Mammary epithelial cell (primary cell): ENCODE measurements at regions not wholly inside any gene's neighbourhood (a gene's known extent, or its start where the extent isn't known, plus 50 kb on each side); places are given as distances from the start of the nearest gene placed in this dataset.

Experiments
- EZH2 ChIP-seq: IDR thresholded peaks from 2 replicates; pipeline ENCODE4 v1.6.1; 2012; ENCODE audit warnings: low read length, inconsistent platforms, borderline replicate concordance
- TF ChIP-seq, protein P1 (sequence below), 2 donors: IDR thresholded peaks in 1 of 2; conservative IDR thresholded peaks in 1 of 2; 2 replicates each; pipeline ENCODE4 v1.5.1; 2011 to 2012; ENCODE audit warnings: inconsistent platforms in 2 of 2, low read length in 2 of 2, mild to moderate bottlenecking in 2 of 2, control low read depth in 1 of 2, low read depth in 1 of 2; ENCODE audit not compliant: insufficient read depth in 1 of 2; ENCODE audit errors: extremely low read depth in 1 of 2

DNA sequence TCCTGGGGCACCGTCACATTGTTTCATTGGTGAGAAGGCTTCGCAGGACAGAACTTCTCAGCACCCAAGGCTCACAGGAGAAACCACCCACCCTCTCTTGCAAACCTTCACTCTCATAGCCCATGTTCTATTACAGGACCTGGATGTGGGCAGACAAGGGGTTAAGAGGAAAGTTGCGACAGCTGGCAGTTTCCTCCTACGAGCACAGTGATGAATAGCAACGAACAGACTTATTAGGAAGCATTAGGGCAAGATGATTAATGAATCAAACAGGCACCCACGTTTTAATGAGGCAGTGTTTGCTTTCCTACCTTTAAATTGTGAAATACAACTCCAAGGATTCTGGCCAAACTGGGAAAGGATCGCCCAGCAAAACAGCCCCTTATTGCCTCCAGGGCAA, 339.3 kb downstream of the DRD1 start:
- TF ChIP-seq, protein P1, sequence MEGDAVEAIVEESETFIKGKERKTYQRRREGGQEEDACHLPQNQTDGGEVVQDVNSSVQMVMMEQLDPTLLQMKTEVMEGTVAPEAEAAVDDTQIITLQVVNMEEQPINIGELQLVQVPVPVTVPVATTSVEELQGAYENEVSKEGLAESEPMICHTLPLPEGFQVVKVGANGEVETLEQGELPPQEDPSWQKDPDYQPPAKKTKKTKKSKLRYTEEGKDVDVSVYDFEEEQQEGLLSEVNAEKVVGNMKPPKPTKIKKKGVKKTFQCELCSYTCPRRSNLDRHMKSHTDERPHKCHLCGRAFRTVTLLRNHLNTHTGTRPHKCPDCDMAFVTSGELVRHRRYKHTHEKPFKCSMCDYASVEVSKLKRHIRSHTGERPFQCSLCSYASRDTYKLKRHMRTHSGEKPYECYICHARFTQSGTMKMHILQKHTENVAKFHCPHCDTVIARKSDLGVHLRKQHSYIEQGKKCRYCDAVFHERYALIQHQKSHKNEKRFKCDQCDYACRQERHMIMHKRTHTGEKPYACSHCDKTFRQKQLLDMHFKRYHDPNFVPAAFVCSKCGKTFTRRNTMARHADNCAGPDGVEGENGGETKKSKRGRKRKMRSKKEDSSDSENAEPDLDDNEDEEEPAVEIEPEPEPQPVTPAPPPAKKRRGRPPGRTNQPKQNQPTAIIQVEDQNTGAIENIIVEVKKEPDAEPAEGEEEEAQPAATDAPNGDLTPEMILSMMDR (conservative IDR thresholded peaks at IDR 0.05 in 1 of 2, IDR thresholded peaks at IDR 0.05 in 1 of 2; ENCODE audit: extremely low read depth in 1 of 2, insufficient read depth in 1 of 2, low read depth in 1 of 2, low read length in 2 of 2), result no peak
- TF ChIP-seq EZH2, result no peak
